ENCODE measurements at regions not wholly inside any gene's neighbourhood (a gene's known extent, or its start where the extent isn't known, plus 50 kb on each side); places are given as distances from the start of the nearest gene placed in this dataset.

DNA sequence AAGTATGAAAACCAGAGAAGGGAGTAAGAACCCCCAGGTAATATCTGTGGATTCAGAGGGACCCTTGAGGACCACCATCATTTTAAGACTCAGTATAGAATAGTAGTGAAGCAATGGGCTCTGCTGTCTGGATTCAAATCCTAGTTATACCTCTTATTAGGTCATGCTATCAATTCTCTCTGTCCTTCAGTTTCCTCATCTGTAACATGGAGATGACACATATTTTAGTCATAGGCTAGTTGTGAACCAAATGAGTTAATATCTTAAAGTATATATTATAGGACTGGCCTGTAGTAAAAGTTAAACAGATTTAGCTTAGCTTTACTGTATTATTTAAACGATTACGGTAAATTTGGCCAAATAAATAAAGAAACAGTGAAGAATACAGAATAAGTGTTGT, 177.3 kb upstream of the GOLIM4 start:
- no peak overlapping the region for H3K4me3 ChIP-seq
- no peaks in the 10 kb centered on the region for H3K27me3 ChIP-seq
- no peaks in the 10 kb centered on the region for H3K36me3 ChIP-seq (replicated peaks in 1 of 2)
- H3K9me3 ChIP-seq (replicated peaks in 1 of 3), result no peaks in the 10 kb centered on the region
- DNase-seq, result no peak
- intact Hi-C loops (cut with DNase I), result no loop called here
- no peak for TF ChIP-seq POLR2A (IDR thresholded peaks at IDR 0.05)
- no peak for TF ChIP-seq CTCF (IDR thresholded peaks at IDR 0.05)
- H3K4me1 ChIP-seq (replicated peaks in 1 of 2), result no peaks in the 10 kb centered on the region
- H3K27ac ChIP-seq, result no peak overlapping the region
- 86 to 91% (median 90%) methylated on average over 2 of the region's 2 CpGs for WGBS, 4 donors

- no peaks in the 10 kb centered on the region for H3K36me3 ChIP-seq (replicated peaks in 1 of 2)
- TF ChIP-seq CTCF (IDR thresholded peaks at IDR 0.05), result no peak
- no peak for TF ChIP-seq POLR2A (IDR thresholded peaks at IDR 0.05)
- no peaks in the 10 kb centered on the region for H3K9me3 ChIP-seq (replicated peaks in 1 of 3)
- intact Hi-C loops (cut with DNase I), result no loop called here
- no peaks in the 10 kb centered on the region for H3K4me1 ChIP-seq (replicated peaks in 1 of 2)
- H3K4me3 ChIP-seq, result no peak overlapping the region
- DNase-seq, result no peak
- 72 to 100% (median 80%) methylated on average over 1 of the region's 1 CpG for WGBS, 4 donors
- H3K27ac ChIP-seq, result no peak overlapping the region
- H3K27me3 ChIP-seq, result no peaks in the 10 kb centered on the region
Observed at GRCh38 chr3:168272343-168272985, 176.7 kb upstream of the GOLIM4 start.

DNA sequence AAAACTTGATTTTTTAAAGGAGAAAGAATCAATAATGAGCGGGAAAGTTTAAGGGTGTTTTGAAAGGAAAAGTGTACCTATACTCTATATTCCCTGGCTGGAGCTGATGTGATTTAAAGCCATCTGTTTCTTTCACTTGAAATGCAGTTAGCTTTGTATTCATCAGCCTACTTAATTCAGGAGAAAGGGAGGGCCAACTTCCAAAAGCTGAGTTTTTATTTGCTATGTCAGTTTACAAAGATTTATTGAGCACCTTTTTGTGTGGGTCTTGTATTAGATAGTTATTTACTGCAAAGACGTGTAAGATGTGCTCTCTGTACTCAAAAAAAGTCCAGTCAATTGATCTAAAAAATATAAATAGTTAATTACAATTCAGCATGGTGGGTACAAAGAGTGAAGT, 176.2 kb upstream of the GOLIM4 start:
- 60 to 75% (median 68%) methylated on average over 2 of the region's 2 CpGs for WGBS, 4 donors
- H3K4me3 ChIP-seq, result no peak overlapping the region
- no peaks in the 10 kb centered on the region for H3K36me3 ChIP-seq (replicated peaks in 1 of 2)
- no peaks in the 10 kb centered on the region for H3K4me1 ChIP-seq (replicated peaks in 1 of 2)
- no peak overlapping the region for H3K27ac ChIP-seq
- DNase-seq, result no peak
- TF ChIP-seq CTCF (IDR thresholded peaks at IDR 0.05) (no peak), POLR2A (IDR thresholded peaks at IDR 0.05) (no peak)
- no peaks in the 10 kb centered on the region for H3K9me3 ChIP-seq (replicated peaks in 1 of 3)
- H3K27me3 ChIP-seq, result no peaks in the 10 kb centered on the region
- intact Hi-C loops (cut with DNase I), result no loop called here

GRCh38 chr3:168269001-168269400, 173.3 kb upstream of the GOLIM4 start:
- H3K27ac ChIP-seq, result no peak overlapping the region
- H3K4me3 ChIP-seq, result no peak overlapping the region
- no peaks in the 10 kb centered on the region for H3K9me3 ChIP-seq (replicated peaks in 1 of 3)
- H3K4me1 ChIP-seq (replicated peaks in 1 of 2), result no peaks in the 10 kb centered on the region
- no peaks in the 10 kb centered on the region for H3K27me3 ChIP-seq
- TF ChIP-seq CTCF (IDR thresholded peaks at IDR 0.05), result no peak
- TF ChIP-seq POLR2A (IDR thresholded peaks at IDR 0.05), result no peak
- no peak for DNase-seq
- H3K36me3 ChIP-seq (replicated peaks in 1 of 2), result no peaks in the 10 kb centered on the region
- intact Hi-C loops (cut with DNase I), result no loop called here
- WGBS, 4 donors, result 50 to 63% (median 57%) methylated on average over 1 of the region's 1 CpG

All from adrenal gland (tissue), 9 donors.